Natural killer cell (primary cell): ENCODE measurements at regions not wholly inside any gene's neighbourhood (a gene's known extent, or its start where the extent isn't known, plus 50 kb on each side); places are given as distances from the start of the nearest gene placed in this dataset.

Experiments
- ATAC-seq, 3 donors: fragments of 150-1000 bp in 2 of 3; fragments of 200-7000 bp in 1 of 3; cut with Tn5 transposase; 1 replicate in 1 of 3; 2 replicates in 2 of 3; pipeline ENCODE4 v1.10.0; 2021; ENCODE audit warnings: mild to moderate bottlenecking in 2 of 3, moderate library complexity in 2 of 3
- DNase-seq, 2 donors: peaks; one replicate each; pipeline versions ENCODE4 v3.0.0 to v3.0.0-alpha.2; 2013 to 2021; ENCODE audit warnings: mixed read lengths in 1 of 2
- H3K27ac ChIP-seq: one replicate; pipeline ENCODE4 v1.5.1; 2013; ENCODE audit warnings: mild to moderate bottlenecking, low read length
- H3K27me3 ChIP-seq: one replicate; pipeline ENCODE4 v1.6.1; 2013; ENCODE audit warnings: low read length; ENCODE audit not compliant: control insufficient read depth, insufficient read depth
- H3K36me3 ChIP-seq: one replicate; pipeline ENCODE4 v1.6.1; 2013; ENCODE audit warnings: low read length; ENCODE audit not compliant: control insufficient read depth, insufficient read depth
- H3K4me1 ChIP-seq: one replicate; pipeline ENCODE4 v1.6.1; 2013; ENCODE audit warnings: low read length; ENCODE audit not compliant: control insufficient read depth, insufficient read depth
- H3K4me3 ChIP-seq: one replicate; pipeline ENCODE4 v1.5.1; 2013; ENCODE audit warnings: low read length
- H3K9me3 ChIP-seq: one replicate; pipeline ENCODE4 v1.6.1; 2013; ENCODE audit warnings: low read length; ENCODE audit not compliant: control insufficient read depth, insufficient read depth
- H3K27ac Mint-ChIP-seq, 2 donors: one replicate each; pipeline ENCODE4 v1.8.0; 2022; ENCODE audit warnings: mild to moderate bottlenecking in 2 of 2, mixed read lengths in 2 of 2, moderate library complexity in 1 of 2
- H3K27me3 Mint-ChIP-seq, 2 donors: one replicate each; pipeline ENCODE4 v1.8.0; 2022; ENCODE audit warnings: low read depth in 2 of 2, mixed read lengths in 2 of 2
- H3K36me3 Mint-ChIP-seq: one replicate; pipeline ENCODE4 v1.8.0; 2022; ENCODE audit warnings: mixed read lengths
- H3K4me1 Mint-ChIP-seq, 2 donors: one replicate each; pipeline ENCODE4 v1.8.0; 2022; ENCODE audit warnings: mixed read lengths in 2 of 2
- H3K4me3 Mint-ChIP-seq: one replicate; pipeline ENCODE4 v1.8.0; 2022; ENCODE audit warnings: mild to moderate bottlenecking, moderate library complexity, mixed read lengths
- H3K9me3 Mint-ChIP-seq, 2 donors: one replicate each; pipeline ENCODE4 v1.8.0; 2022; ENCODE audit warnings: mixed read lengths in 2 of 2
- WGBS: methylation state at CpG from one replicate; pipeline ENCODE4 v1.1.7; 2013; ENCODE audit warnings: missing lambda C conversion rate; ENCODE audit not compliant: insufficient coverage; 5-methylcytosine and 5-hydroxymethylcytosine counted together
- intact Hi-C: fragments of 100-400 bp; cut with micrococcal nuclease; formaldehyde crosslinking; loops from one replicate; pipeline ENCODE4 v1.14.2; 2022
- TF ChIP-seq, protein P1 (sequence below): fragments of 200-600 bp; IDR thresholded peaks from one replicate; pipeline ENCODE4 v1.8.0; 2022; ENCODE audit warnings: antibody characterized with exemption

- Mint-ChIP-seq H3K9me3 (no peaks in the 10 kb centered on the region), H3K36me3 (no peaks in the 10 kb centered on the region), H3K27me3 (peaks cover 14 to 19% of the 10 kb centered on the region in 2 donors), H3K4me3 (no peak overlapping the region), H3K27ac (no peak overlapping the region), H3K4me1 (no peaks in the 10 kb centered on the region)
- no peaks in the 10 kb centered on the region for H3K27me3 ChIP-seq
- H3K9me3 ChIP-seq: no peaks in the 10 kb centered on the region
- no peak for ATAC-seq
- H3K4me3 ChIP-seq: no peak overlapping the region
- H3K4me1 ChIP-seq: no peaks in the 10 kb centered on the region
- DNase-seq: no peak
- H3K27ac ChIP-seq: no peak overlapping the region
- no peaks in the 10 kb centered on the region for H3K36me3 ChIP-seq
- 89% methylated on average over 1 of the region's 1 CpG for WGBS
- TF ChIP-seq, protein P1, sequence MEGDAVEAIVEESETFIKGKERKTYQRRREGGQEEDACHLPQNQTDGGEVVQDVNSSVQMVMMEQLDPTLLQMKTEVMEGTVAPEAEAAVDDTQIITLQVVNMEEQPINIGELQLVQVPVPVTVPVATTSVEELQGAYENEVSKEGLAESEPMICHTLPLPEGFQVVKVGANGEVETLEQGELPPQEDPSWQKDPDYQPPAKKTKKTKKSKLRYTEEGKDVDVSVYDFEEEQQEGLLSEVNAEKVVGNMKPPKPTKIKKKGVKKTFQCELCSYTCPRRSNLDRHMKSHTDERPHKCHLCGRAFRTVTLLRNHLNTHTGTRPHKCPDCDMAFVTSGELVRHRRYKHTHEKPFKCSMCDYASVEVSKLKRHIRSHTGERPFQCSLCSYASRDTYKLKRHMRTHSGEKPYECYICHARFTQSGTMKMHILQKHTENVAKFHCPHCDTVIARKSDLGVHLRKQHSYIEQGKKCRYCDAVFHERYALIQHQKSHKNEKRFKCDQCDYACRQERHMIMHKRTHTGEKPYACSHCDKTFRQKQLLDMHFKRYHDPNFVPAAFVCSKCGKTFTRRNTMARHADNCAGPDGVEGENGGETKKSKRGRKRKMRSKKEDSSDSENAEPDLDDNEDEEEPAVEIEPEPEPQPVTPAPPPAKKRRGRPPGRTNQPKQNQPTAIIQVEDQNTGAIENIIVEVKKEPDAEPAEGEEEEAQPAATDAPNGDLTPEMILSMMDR: no peak
- intact Hi-C loops: no loop called here
Measured at GRCh38 chr20:60791823-60792222, 460.2 kb upstream of the CDH4 start.

DNA sequence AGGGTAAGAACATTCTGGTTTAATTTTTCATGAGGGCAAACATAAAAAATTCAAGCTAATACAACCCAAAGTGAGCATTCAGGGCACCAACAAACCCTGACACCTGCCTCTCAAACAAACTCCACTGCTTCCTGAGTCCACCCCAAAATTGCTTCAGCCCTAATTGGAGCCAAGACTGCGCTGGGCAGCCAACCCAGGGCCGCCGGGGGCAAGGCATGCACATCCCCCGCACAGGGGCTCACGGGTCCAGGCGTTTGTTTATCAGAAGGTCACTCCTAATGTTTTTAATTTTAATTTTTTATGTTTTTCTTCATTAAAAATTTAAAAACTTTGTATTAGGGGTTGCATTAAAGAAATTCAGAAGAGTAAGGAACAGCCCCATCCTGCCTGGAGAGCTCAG, 459.1 kb upstream of the CDH4 start:
- no peak for DNase-seq
- Mint-ChIP-seq H3K27me3 (peaks cover 13 to 22% of the 10 kb centered on the region in 2 donors), H3K4me3 (no peak overlapping the region), H3K27ac (no peak overlapping the region), H3K9me3 (no peaks in the 10 kb centered on the region), H3K4me1 (no peaks in the 10 kb centered on the region), H3K36me3 (no peaks in the 10 kb centered on the region)
- Histone ChIP-seq H3K36me3 (no peaks in the 10 kb centered on the region), H3K27ac (no peak overlapping the region), H3K4me3 (no peak overlapping the region), H3K9me3 (no peaks in the 10 kb centered on the region), H3K27me3 (no peaks in the 10 kb centered on the region), H3K4me1 (no peaks in the 10 kb centered on the region)
- WGBS: 91% methylated on average over 4 of the region's 6 CpGs
- TF ChIP-seq, protein P1: no peak
- intact Hi-C loops: no loop called here
- no peak for ATAC-seq

GRCh38 chr20:60794674-60795073, 457.4 kb upstream of the CDH4 start:
- Mint-ChIP-seq H3K27me3 (peaks cover 0 to 22% of the 10 kb centered on the region in 2 donors), H3K4me1 (no peaks in the 10 kb centered on the region), H3K9me3 (no peaks in the 10 kb centered on the region), H3K4me3 (no peak overlapping the region), H3K36me3 (no peaks in the 10 kb centered on the region), H3K27ac (no peak overlapping the region)
- Histone ChIP-seq H3K9me3 (no peaks in the 10 kb centered on the region), H3K4me1 (no peaks in the 10 kb centered on the region), H3K27me3 (no peaks in the 10 kb centered on the region), H3K4me3 (no peak overlapping the region), H3K27ac (no peak overlapping the region), H3K36me3 (no peaks in the 10 kb centered on the region)
- TF ChIP-seq, protein P1: no peak
- ATAC-seq (no peak), DNase-seq (no peak)
- intact Hi-C loops: no loop called here
- WGBS: 90% methylated on average over 4 of the region's 4 CpGs

DNA sequence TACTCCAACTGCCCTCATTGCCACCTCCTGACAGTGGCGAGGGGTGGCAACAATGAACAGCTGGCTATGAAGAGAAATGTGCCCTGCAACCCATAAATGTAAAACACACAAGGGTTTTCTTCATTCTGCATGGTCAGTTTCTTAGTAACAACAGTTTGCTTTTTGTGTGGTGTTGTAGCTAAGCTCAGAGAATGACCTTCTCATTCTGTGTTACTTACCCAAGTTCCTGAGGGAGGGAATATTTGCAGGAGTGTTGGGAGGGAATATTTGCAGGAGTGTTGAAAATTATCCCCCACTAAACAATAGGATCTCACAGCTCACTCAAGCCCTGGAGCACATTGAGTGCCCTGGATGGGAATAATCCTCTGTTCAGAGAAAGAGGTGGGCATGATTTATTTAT, 456.4 kb upstream of the CDH4 start:
- H3K4me1 Mint-ChIP-seq: no peaks in the 10 kb centered on the region
- WGBS: 84% methylated on average over 1 of the region's 1 CpG
- Histone ChIP-seq H3K36me3 (no peaks in the 10 kb centered on the region), H3K9me3 (no peaks in the 10 kb centered on the region), H3K27me3 (no peaks in the 10 kb centered on the region), H3K4me3 (no peak overlapping the region), H3K4me1 (no peaks in the 10 kb centered on the region), H3K27ac (no peak overlapping the region)
- peaks cover 0 to 23% of the 10 kb centered on the region in 2 donors for H3K27me3 Mint-ChIP-seq
- H3K27ac Mint-ChIP-seq: no peak overlapping the region
- TF ChIP-seq, protein P1: no peak
- no peak for ATAC-seq
- intact Hi-C loops: no loop called here
- DNase-seq: no peak
- H3K9me3 Mint-ChIP-seq: peaks cover 0 to 5% of the 10 kb centered on the region in 2 donors
- no peaks in the 10 kb centered on the region for H3K36me3 Mint-ChIP-seq
- H3K4me3 Mint-ChIP-seq: no peak overlapping the region
